ENCODE measurements at regions not wholly inside any gene's neighbourhood (a gene's known extent, or its start where the extent isn't known, plus 50 kb on each side); places are given as distances from the start of the nearest gene placed in this dataset.
A peak's percentile ranks its signal among the peaks of the same experiment; 100 is the strongest.
"Not testable (repeated sequence)": the region's sequence is repeated elsewhere in the genome, so short reads cannot be mapped to it uniquely, and the experiment has no call there.

DNA sequence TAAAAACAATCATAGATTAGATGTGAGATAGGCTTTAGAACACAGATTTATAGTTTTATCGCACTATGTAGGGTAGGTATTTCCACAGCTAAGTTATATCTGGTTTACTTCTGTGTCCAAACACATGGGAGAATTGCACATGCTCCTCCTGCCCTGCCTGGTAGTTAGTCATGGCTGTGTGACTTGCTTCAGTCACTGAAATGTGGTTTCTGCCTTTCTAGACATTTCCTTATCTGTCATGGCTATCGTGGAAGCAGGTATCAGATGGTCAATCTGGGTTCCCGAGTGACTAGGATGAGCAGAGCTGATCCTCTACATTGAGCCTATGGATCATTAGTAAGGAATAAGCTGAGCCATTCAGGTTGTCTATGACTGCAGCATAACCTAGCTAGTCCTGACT lies 117.8 kb upstream of the GMDS start:
- peaks cover 0 to 2% (median 0%) of the 10 kb centered on the region in 3 donors for H3K9me3 Mint-ChIP-seq
- no peak overlapping the region for H3K4me3 Mint-ChIP-seq
- peaks cover 8% of the 10 kb centered on the region for H3K36me3 Mint-ChIP-seq
- no peak overlapping the region for H3K27ac Mint-ChIP-seq
- H3K4me1 Mint-ChIP-seq, result no peaks in the 10 kb centered on the region
- H3K27me3 Mint-ChIP-seq, result no peaks in the 10 kb centered on the region

DNA sequence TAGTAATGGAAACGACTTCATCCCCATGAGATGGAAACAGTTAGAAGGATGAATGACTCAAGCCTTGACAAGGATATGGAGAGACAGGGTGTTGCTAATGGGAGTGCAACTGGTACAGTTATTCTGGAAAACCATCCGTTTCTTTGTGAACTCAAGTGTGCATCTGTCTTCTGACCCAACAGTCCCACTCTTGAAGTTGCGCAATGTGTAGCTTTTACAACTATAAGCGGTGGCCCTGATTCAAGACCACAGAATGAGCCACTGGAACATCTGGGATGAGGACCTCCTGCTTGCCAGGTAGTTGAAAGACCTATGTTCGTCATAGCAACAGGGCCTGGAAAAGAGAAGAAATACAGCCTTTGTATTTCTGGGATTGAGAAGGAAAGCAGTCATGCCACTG lies 115.8 kb upstream of the GMDS start:
- Mint-ChIP-seq H3K27me3 (no peaks in the 10 kb centered on the region), H3K4me1 (no peaks in the 10 kb centered on the region), H3K9me3 (peaks cover 0 to 2% (median 0%) of the 10 kb centered on the region in 3 donors), H3K27ac (no peak overlapping the region), H3K36me3 (peaks cover 9% of the 10 kb centered on the region), H3K4me3 (no peak overlapping the region)

DNA sequence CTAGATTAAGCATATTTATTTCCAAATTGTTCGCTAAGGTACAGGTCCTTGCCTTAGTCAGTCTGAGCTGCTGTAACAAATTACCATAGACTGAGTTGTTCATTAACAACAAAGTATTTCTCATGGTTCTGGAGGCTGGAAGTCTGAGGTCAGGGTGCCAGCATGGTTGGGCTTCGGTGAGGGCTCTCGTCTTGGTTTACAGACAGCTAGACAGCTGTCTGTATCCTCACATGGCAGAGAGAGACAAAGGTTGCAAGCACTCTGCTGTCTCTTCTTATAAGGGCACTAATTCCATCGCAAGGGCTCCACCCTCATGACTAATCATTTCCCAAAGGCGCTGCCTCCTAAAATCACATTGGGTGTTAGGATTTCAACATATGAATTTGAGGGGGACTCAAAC lies 115.3 kb upstream of the GMDS start:
- H3K4me3 Mint-ChIP-seq, result no peak overlapping the region
- H3K4me1 Mint-ChIP-seq, result no peaks in the 10 kb centered on the region
- H3K36me3 Mint-ChIP-seq, result peaks cover 9% of the 10 kb centered on the region
- H3K27ac Mint-ChIP-seq, result no peak overlapping the region
- H3K27me3 Mint-ChIP-seq, result no peaks in the 10 kb centered on the region
- H3K9me3 Mint-ChIP-seq, result peaks cover 0 to 2% (median 0%) of the 10 kb centered on the region in 3 donors

DNA sequence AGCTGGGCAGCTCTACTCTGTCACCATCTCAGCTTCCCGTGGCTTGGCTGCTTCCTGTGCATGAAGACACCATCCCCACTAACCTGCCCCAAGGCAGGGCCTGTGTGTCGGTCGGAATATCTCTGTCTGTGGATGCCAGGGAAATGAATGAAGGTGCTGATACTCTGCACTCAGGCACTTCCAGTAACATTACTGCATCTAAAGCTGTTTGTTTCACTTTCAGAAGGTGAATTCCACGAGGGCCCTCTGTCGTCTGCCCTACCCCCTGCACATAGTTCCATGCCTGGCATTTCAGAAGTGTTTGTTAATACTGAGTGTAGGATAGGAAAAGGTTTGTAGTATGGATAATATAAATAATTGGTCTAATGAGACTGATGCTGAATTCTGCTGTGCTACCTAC lies 114.7 kb upstream of the GMDS start:
- Mint-ChIP-seq H3K4me3 (no peak overlapping the region), H3K4me1 (no peaks in the 10 kb centered on the region), H3K9me3 (peaks cover 0 to 2% (median 0%) of the 10 kb centered on the region in 3 donors), H3K36me3 (peaks cover 9% of the 10 kb centered on the region), H3K27ac (no peak overlapping the region), H3K27me3 (no peaks in the 10 kb centered on the region)

DNA sequence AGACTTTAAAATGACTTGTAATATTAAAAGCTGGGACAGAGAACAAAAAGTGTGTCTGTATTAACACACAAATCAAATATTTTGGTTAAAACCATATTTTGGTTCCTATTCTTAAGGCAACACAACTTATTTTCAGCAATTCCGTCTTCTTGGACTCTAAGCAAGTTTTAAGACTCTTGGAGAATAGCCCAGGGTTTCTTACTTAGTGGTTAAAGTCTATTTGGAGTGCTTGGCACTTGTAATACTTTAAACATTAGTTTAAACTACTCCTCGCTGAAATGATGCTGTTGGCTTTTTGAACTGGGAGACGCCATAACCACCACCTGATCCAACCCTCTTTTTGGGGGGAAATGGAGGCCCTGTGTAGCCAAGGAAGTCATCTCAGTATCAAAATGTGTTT lies 109.7 kb upstream of the GMDS start:
- Mint-ChIP-seq H3K36me3 (peaks cover 4% of the 10 kb centered on the region), H3K4me1 (no peaks in the 10 kb centered on the region), H3K4me3 (no peak overlapping the region), H3K27ac (no peak overlapping the region), H3K9me3 (no peaks in the 10 kb centered on the region), H3K27me3 (no peaks in the 10 kb centered on the region)

DNA sequence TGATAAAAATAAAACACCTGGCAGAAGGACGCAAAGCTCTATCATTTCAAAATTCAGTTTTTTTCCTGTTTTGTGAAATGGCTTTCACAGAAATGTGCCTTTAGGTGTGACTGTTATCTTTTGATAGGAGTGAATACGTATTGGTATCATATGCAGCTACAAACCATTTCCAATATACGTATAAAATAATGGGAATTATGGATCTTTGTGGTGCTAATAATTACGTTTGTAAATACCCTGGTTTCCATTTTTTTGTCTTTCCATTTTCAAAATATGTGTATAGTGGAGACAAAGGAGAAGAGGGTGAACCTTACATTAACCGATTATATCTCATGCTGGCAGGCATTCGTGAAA lies 108.7 kb upstream of the GMDS start:
- Mint-ChIP-seq H3K27me3 (no peaks in the 10 kb centered on the region), H3K4me1 (no peaks in the 10 kb centered on the region), H3K36me3 (peaks cover 4% of the 10 kb centered on the region)

DNA sequence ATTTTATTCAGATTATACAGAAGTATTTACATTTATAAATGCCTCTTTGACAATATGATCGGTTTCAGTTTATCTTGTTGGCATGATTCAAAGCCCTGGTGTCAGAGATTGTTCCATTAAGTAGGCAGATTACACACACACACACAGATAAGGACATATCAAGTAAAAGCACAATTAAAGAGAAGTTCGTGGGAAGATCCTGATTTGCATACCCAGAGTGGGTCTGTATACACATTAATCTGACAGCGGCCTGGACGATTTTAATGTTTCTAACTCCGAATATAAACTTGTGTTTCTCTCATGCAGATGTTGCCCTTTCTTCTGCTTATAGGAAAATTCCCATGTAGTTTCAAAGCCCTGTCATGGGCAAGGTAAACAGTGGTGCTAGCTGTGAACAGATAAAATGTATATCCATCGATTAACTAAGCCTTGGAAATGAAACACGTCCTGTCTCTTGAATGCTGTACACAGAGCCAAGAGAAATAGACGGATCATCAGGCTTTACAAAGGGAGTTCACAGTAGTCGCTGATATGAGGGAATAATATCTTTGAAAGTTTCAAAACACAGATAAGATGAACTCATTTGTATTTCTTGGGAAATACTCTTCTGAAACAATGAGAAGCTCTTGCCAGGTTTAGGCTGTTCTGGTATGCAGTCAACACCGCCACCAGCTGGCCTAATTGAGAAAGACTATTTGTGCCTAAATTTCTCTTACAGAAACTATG lies 108.2 kb upstream of the GMDS start:
- no peak overlapping the region for H3K27ac Mint-ChIP-seq
- no peaks in the 10 kb centered on the region for H3K4me1 Mint-ChIP-seq
- H3K4me3 Mint-ChIP-seq, result no peak overlapping the region
- no peaks in the 10 kb centered on the region for H3K9me3 Mint-ChIP-seq
- peaks cover 4% of the 10 kb centered on the region for H3K36me3 Mint-ChIP-seq
- H3K27me3 Mint-ChIP-seq, result no peaks in the 10 kb centered on the region

More for the DNA sequence above, 108.7 kb upstream of the GMDS start:
- Mint-ChIP-seq H3K27ac (no peak overlapping the region), H3K9me3 (no peaks in the 10 kb centered on the region), H3K4me3 (no peak overlapping the region)

DNA sequence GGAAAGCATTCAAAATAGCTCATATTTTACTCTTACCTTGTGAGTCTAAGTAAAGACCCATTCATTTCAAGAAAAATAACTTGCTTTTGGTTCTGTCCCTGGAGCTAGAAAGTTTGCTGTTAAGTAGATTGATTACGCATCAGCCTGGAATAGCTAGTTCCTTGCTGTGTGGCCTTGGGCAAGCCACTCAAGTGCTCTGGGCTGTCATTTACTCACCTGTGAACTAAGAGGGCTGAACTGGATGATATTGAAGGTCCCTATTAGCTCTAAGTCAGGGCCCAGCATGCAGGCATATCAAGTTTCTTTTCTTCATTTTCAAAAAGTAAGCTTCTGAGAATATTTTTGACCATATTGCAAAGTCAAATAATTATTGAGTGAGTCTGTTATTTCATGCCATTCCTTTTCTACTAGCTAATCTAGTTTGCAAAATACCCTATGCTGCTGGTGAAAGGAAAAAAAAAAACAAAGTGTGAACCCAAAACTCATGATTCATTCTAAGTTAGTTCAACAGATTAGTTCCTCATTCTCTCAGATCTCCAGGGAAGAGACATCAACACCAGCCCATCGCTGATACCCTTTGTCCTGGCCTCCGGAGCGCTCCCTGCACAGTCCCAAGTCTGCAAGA lies 106.5 kb upstream of the GMDS start:
- no peaks in the 10 kb centered on the region for H3K27me3 Mint-ChIP-seq
- H3K27ac Mint-ChIP-seq, result no peak overlapping the region
- H3K36me3 Mint-ChIP-seq, result no peaks in the 10 kb centered on the region
- no peaks in the 10 kb centered on the region for H3K4me1 Mint-ChIP-seq
- peaks cover 0 to under 1% (median 0%) of the 10 kb centered on the region in 3 donors for H3K9me3 Mint-ChIP-seq
- no peak overlapping the region for H3K4me3 Mint-ChIP-seq

DNA sequence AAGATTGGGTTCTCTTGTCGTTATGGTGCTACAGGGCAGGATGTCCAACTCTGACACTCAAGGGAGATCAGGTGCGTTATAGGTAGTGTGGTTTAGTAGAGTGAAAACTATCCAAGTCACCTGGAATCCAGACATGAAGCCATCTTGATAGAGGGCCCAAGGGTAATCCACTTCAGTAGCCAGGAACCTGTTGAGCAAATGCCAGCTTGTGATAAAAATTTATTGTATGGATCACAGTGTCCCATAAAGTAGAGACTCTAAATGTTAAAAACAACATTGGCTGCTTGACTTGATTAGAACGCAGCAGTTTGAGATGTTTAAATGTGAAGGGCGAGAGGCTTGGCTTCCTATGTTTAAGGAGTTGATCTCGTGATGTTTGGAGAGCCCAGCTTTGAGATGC lies 105.7 kb upstream of the GMDS start:
- no peak overlapping the region for H3K4me3 Mint-ChIP-seq
- H3K27me3 Mint-ChIP-seq, result no peaks in the 10 kb centered on the region
- H3K27ac Mint-ChIP-seq, result no peak overlapping the region
- H3K4me1 Mint-ChIP-seq, result no peaks in the 10 kb centered on the region
- H3K36me3 Mint-ChIP-seq, result no peaks in the 10 kb centered on the region
- H3K9me3 Mint-ChIP-seq, result peaks cover 0 to 3% (median 0%) of the 10 kb centered on the region in 3 donors

DNA sequence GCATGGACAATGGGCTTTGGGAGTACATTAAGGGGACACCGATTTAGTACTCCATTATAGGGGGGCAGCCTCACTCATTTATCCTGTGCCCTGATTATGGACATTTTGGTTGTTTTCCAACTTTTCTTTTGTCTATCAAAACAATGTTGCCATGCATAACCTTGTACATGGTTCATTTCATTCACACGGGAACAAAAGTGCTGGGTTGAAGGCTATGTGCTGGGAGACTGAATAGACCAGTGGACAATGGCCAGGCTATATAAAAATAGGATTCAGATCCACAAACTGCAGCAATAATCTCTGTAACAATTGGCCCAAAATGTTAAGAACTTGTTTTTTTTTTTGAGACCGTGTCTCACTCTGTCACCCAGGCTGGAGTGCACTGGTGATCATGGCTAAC lies 100.7 kb upstream of the GMDS start:
- Mint-ChIP-seq H3K4me3 (no peak overlapping the region), H3K36me3 (no peaks in the 10 kb centered on the region), H3K27ac (no peak overlapping the region), H3K9me3 (peaks cover 6 to 14% (median 7%) of the 10 kb centered on the region in 3 donors), H3K4me1 (peaks cover 0 to 2% (median 0%) of the 10 kb centered on the region in 3 donors), H3K27me3 (no peaks in the 10 kb centered on the region)

DNA sequence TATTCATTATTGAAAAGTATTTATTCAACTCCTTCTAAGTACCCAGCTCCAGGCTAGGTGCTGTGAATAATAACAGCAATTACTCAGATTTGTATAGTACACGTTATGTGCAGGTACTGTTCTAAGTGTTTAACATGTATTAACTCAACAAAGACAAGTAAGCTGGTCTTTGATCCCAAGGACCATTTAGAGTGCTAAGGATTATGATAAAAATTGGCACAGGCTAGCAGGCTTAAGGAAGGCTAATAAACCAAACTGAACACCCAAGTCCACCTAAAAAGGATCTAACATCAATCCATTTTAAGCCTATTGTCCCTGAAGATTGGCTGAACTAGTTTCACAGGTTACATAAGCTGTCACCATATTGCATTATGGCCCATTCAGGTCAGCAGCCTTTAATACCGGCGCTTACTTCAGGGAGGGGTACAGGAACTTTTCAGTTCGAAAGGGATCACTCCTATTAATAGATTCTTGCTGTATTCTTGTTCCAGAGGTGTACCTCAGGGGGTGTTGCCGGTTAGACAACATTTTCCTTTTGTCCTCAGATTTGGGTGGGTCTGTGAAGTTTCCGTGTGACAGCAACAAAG lies 99.0 kb upstream of the GMDS start:
- H3K4me3 Mint-ChIP-seq, result no peak overlapping the region
- H3K36me3 Mint-ChIP-seq, result peaks cover 1% of the 10 kb centered on the region
- H3K9me3 Mint-ChIP-seq, result peaks cover 7 to 19% (median 10%) of the 10 kb centered on the region in 3 donors
- H3K4me1 Mint-ChIP-seq, result peaks cover 0 to 2% (median 0%) of the 10 kb centered on the region in 3 donors
- no peaks in the 10 kb centered on the region for H3K27me3 Mint-ChIP-seq
- no peak overlapping the region for H3K27ac Mint-ChIP-seq

DNA sequence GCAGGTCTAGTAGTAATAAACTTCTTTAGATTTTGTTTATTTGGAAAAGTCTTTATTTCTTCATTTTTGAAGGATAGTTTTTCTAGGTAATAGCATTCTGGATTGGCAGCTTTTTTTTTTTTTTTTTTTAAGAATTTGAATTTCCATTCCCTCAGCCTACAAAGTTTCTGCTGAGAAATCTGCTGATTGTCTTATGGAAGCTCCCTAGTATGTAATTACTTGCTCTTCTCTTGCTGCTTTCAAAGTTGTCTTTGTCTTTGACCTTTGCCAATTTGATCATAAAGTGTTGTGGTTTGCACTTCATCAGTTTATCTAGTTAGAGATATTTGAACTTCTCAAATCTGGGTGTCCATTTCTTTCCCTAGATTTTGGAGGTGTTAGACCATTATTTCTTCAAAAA lies 82.2 kb upstream of the GMDS start:
- Mint-ChIP-seq H3K27ac (no peak overlapping the region), H3K36me3 (peaks cover 31% of the 10 kb centered on the region), H3K4me1 (peaks cover 0 to 5% (median 3%) of the 10 kb centered on the region in 3 donors), H3K9me3 (peaks cover 21 to 44% (median 39%) of the 10 kb centered on the region in 3 donors), H3K27me3 (no peaks in the 10 kb centered on the region), H3K4me3 (no peak overlapping the region)

DNA sequence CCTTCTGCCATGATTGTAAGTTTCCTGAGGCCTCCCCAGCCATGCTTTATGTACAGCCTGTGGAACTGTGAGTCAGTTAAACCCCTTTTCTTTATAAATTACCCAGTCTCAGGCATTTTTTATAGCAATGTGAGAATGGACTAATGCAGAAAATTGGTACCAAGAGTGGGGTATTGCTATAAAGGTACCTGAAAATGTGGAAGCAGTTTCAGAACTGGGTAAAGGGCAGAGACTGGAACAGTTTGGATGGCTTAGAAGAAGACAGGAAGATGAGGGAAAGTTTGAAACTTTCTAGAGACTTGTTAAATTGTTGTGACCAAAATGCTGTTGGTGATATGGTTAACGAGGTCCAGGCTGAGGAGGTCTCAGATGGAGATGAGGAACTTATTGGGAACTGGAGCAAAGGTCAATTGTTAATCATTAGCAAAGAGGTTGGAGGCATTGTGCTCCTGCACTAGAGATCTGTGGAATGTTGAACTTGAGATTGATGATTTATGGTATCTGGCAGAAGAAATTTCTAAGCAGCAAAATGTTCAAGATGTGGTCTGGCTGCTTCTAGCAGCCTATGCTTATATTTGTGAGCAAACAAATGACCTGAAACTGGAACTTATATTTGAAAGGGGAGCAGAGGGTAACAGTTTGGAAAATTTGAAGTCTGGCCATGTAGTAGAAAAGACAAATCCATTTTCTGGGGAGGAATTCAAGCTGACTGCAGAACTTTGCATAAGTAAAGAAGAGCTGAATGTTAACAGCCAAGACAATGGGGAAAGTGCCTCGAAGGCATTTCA lies 79.0 kb upstream of the GMDS start:
- H3K36me3 Mint-ChIP-seq, result peaks cover 31% of the 10 kb centered on the region
- H3K27me3 Mint-ChIP-seq, result no peaks in the 10 kb centered on the region
- peaks cover 26 to 58% (median 46%) of the 10 kb centered on the region in 3 donors for H3K9me3 Mint-ChIP-seq
- peak overlapping the region in 2 of 4 donors; percentile 32 to 39 for H3K4me3 Mint-ChIP-seq
- peak overlapping the region in 1 of 3 donors; percentile 39 for H3K27ac Mint-ChIP-seq
- peaks cover 0 to 5% (median 3%) of the 10 kb centered on the region in 3 donors for H3K4me1 Mint-ChIP-seq

DNA sequence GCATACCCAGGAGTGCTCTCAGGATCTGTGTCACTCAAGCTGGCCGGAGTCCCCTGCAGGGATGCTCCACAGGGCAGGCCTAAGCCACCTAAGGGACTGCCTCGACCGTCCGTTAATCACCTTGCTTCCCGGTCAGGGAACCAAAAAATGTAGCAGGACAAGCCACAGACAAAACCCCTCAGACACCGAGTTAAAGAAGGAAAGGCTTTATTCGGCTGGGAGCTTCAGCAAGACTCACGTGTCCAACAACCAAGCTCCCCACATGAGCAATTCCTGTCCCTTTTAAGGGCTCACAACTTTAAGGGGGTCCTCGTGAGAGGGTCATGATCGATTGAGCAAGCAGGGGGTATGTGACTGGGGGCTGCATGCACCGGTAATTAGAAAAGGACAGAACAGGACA lies 72.1 kb upstream of the GMDS start:
- H3K4me3 Mint-ChIP-seq, H3K27ac Mint-ChIP-seq, H3K27me3 Mint-ChIP-seq, H3K4me1 Mint-ChIP-seq: not testable (repeated sequence)
- Mint-ChIP-seq H3K36me3 (peaks cover 18% of the 10 kb centered on the region), H3K9me3 (peaks cover 15 to 34% (median 21%) of the 10 kb centered on the region in 3 donors)

DNA sequence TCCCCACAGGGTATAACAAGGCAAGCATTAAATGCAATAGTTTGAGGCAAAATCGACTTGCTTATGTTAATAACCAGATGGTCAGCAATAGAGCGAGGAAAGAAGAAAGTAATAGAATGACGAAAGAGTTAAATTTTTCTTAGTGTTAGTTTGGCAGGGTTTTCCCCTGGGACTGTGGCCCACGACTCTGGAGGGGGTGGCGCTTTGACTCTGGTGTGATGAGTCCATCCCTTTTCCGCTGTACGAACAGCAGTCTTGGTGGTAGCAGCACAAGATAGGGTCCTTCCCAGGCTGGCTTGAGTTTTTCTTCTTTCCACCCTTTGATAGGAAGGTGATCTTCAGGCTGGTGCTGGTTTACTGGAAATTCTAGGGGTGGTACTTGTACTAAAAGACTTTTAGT lies 69.2 kb upstream of the GMDS start:
- Mint-ChIP-seq H3K9me3 (peaks cover 10 to 16% (median 12%) of the 10 kb centered on the region in 3 donors), H3K27ac (no peak overlapping the region), H3K4me1 (no peaks in the 10 kb centered on the region), H3K4me3 (no peak overlapping the region), H3K27me3 (no peaks in the 10 kb centered on the region), H3K36me3 (peaks cover 17% of the 10 kb centered on the region)

All from IgD-negative memory B cell (primary cell).